Activated naive CD4-positive, alpha-beta T cell treated with anti-CD3 and anti-CD28 coated beads, Interleukin-2, amount 50 U/mL, for 72 hours (primary cell): ENCODE measurements at regions not wholly inside any gene's neighbourhood (a gene's known extent, or its start where the extent isn't known, plus 50 kb on each side); places are given as distances from the start of the nearest gene placed in this dataset.

Source experiments
- ATAC-seq, 2 donors: fragments of 150-1000 bp; cut with Tn5 transposase; 2 replicates each; pipeline ENCODE4 v1.10.0; 2021; ENCODE audit warnings: mild to moderate bottlenecking in 2 of 2, moderate library complexity in 2 of 2
- DNase-seq, 2 donors: peaks; one replicate each; pipeline ENCODE4 v3.0.0; 2021 to 2022; ENCODE audit warnings: low spot score in 2 of 2
- H3K27ac Mint-ChIP-seq, 2 donors: one replicate each; pipeline ENCODE4 v1.8.0; 2022; ENCODE audit warnings: mild to moderate bottlenecking in 2 of 2, mixed read lengths in 2 of 2
- H3K36me3 Mint-ChIP-seq, 2 donors: one replicate each; pipeline ENCODE4 v1.8.0; 2022; ENCODE audit warnings: mixed read lengths in 2 of 2
- H3K9me3 Mint-ChIP-seq, 2 donors: one replicate each; pipeline ENCODE4 v1.8.0; 2022; ENCODE audit warnings: mixed read lengths in 2 of 2

GRCh38 chr3:194279101-194279500, 72.0 kb downstream of the CPN2 start:
- no peak overlapping the region for H3K27ac Mint-ChIP-seq
- DNase-seq (no peak), ATAC-seq (no peak)
- H3K36me3 Mint-ChIP-seq = no peaks in the 10 kb centered on the region
- H3K9me3 Mint-ChIP-seq = no peaks in the 10 kb centered on the region

GRCh38 chr3:194279701-194280360, 71.3 kb downstream of the CPN2 start:
- Mint-ChIP-seq H3K36me3 (no peaks in the 10 kb centered on the region), H3K27ac (no peak overlapping the region), H3K9me3 (no peaks in the 10 kb centered on the region)
- DNase-seq (peak in 1 of 2 donors; percentile 25), ATAC-seq (no peak)

DNA sequence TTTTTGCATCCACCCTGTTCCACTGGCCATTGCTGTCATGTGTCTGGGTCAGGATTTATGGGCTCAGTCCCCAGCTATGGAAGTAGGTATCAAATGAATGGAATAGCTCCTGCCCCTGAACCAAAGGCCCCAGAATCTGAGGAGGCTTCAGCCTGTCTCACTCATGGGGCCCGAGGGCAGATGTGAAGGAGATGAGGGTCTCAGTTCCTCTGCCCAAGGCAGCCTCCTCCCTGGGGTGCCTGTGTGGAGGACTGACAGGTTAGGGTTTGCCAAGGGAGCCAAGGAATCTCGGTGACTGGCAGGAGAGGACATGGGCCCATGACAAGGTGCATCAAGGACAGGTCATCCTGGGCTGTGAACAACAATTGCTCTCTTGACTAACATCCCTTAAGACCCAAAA, 70.4 kb downstream of the CPN2 start:
- H3K27ac Mint-ChIP-seq = no peak overlapping the region
- DNase-seq (no peak), ATAC-seq (no peak)
- H3K36me3 Mint-ChIP-seq = no peaks in the 10 kb centered on the region
- no peaks in the 10 kb centered on the region for H3K9me3 Mint-ChIP-seq

DNA sequence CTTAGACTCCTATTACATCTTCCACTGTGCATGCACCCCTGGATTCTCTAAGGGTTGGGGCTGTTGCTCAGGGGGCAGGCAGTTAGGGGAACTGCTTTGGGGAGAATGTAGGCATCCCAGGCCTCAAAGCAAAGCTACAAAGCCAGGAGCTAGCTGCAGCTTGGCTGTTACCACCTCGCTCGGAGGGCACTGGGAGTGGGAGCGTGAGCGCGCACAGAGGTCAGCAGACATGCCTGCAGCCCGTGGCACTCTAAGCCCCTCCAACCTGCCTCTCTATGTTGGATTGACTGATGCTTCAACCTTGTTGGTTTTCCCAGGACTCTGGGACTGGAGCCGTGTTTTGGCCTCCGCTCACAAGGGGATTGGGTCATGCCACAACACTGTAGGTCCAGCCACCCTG, 69.8 kb downstream of the CPN2 start:
- no peak overlapping the region for H3K27ac Mint-ChIP-seq
- no peaks in the 10 kb centered on the region for H3K36me3 Mint-ChIP-seq
- no peak for ATAC-seq
- no peaks in the 10 kb centered on the region for H3K9me3 Mint-ChIP-seq
- DNase-seq = peak in 1 of 2 donors; percentile 23

DNA sequence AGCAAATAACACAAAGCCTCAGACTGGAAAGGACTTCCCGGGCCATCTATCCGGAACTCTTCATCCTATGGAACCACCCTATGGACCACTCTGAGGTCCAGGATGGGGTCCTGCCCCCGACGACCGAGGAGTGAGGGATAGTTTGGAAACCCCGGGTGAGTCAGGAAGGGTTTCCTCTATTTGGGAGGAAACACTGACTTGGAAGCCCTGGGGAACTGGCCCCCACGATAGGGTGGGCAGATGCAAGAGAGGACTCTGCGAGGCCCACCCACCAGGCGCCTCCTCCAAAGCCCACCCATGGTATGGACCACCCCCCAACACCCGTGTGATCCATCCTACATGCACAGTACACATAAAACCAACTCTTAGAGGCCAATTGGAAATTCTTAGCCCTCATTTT, 69.4 kb downstream of the CPN2 start:
- no peaks in the 10 kb centered on the region for H3K36me3 Mint-ChIP-seq
- DNase-seq (no peak), ATAC-seq (no peak)
- H3K27ac Mint-ChIP-seq = no peak overlapping the region
- H3K9me3 Mint-ChIP-seq = no peaks in the 10 kb centered on the region

- DNase-seq = no peak
- Mint-ChIP-seq H3K36me3 (no peaks in the 10 kb centered on the region), H3K27ac (no peak overlapping the region), H3K9me3 (no peaks in the 10 kb centered on the region)
- no peak for ATAC-seq
These were observed 68.5 kb downstream of the CPN2 start for GRCh38 chr3:194282436-194283122.

GRCh38 chr3:194283221-194284006, 67.7 kb downstream of the CPN2 start:
- Mint-ChIP-seq H3K27ac (no peak overlapping the region), H3K36me3 (no peaks in the 10 kb centered on the region), H3K9me3 (no peaks in the 10 kb centered on the region)
- peak in 1 of 2 donors; percentile 20 for DNase-seq
- no peak for ATAC-seq

GRCh38 chr3:194284351-194284750, 66.8 kb downstream of the CPN2 start:
- Mint-ChIP-seq H3K9me3 (no peaks in the 10 kb centered on the region), H3K27ac (no peak overlapping the region), H3K36me3 (no peaks in the 10 kb centered on the region)
- peak in 1 of 2 donors; percentile 23 for DNase-seq
- no peak for ATAC-seq

DNA sequence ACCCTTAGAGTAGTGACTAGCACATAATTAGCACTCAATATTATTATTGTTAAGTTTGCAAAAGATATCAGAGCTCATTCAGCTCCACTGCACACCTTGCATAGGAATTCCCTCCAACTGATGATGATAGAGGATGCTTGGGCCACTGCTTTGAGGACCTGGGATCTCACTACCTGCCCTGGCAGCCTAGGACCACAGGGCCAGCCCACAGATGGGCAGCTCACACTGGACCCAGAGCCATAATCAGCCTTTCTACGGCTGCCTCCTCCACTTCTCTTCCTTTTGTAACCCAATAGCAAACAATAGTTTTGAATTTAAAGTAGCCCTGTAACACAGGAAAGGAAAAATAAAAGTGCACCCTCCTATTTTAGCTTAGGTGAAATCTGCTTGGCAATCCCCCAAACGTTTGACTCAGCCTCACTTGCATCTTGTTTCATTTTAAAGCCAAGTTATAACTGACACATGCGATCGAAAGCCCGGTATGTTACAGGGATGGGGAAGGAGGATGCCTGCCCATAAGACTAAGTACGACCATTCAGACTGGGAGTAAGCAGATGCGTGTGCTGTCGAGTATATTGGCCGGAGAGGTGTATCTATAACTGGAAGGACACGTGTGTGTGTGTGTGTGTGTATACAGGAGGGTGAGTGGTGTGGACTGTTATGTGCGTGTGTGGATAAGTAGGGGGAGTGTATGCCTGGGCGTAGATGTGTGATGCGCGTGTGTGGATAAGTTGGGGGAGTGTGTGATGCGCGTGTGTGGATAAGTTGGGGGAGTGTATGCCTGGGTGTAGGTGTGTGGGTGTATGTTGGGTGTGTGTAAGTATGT, 65.9 kb downstream of the CPN2 start:
- Mint-ChIP-seq H3K27ac (no peak overlapping the region), H3K9me3 (no peaks in the 10 kb centered on the region), H3K36me3 (no peaks in the 10 kb centered on the region)
- ATAC-seq (no peak), DNase-seq (peak in 1 of 2 donors; percentile 7)

DNA sequence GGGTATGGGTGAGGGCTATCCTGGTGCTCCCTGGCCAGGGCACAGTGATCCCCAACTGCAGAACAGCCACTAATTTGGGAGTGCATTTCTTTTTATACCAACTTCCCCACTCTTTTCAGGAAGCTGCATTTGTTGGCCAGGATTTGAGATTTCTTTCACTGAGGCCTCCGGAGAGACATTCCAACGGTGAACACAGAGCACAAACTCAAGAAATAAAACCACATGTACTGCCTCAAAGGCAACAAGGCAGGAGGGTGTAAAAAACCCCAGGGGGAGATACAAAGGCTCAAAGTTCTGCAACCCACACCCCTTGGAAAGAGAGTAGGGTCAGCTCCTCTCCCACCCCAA, 65.3 kb downstream of the CPN2 start:
- no peak for ATAC-seq
- no peak overlapping the region for H3K27ac Mint-ChIP-seq

GRCh38 chr3:194286375-194287146, 64.6 kb downstream of the CPN2 start:
- no peak for ATAC-seq
- DNase-seq = peak in 1 of 2 donors; percentile 23
- no peaks in the 10 kb centered on the region for H3K9me3 Mint-ChIP-seq
- no peak overlapping the region for H3K27ac Mint-ChIP-seq
- H3K36me3 Mint-ChIP-seq = no peaks in the 10 kb centered on the region

More for the DNA sequence above, 65.3 kb downstream of the CPN2 start:
- DNase-seq = no peak
- no peaks in the 10 kb centered on the region for H3K36me3 Mint-ChIP-seq
- no peaks in the 10 kb centered on the region for H3K9me3 Mint-ChIP-seq

GRCh38 chr3:194287374-194287773, 63.8 kb downstream of the CPN2 start:
- Mint-ChIP-seq H3K9me3 (no peaks in the 10 kb centered on the region), H3K27ac (no peak overlapping the region), H3K36me3 (no peaks in the 10 kb centered on the region)
- DNase-seq (peak in 1 of 2 donors; percentile 33), ATAC-seq (no peak)

DNA sequence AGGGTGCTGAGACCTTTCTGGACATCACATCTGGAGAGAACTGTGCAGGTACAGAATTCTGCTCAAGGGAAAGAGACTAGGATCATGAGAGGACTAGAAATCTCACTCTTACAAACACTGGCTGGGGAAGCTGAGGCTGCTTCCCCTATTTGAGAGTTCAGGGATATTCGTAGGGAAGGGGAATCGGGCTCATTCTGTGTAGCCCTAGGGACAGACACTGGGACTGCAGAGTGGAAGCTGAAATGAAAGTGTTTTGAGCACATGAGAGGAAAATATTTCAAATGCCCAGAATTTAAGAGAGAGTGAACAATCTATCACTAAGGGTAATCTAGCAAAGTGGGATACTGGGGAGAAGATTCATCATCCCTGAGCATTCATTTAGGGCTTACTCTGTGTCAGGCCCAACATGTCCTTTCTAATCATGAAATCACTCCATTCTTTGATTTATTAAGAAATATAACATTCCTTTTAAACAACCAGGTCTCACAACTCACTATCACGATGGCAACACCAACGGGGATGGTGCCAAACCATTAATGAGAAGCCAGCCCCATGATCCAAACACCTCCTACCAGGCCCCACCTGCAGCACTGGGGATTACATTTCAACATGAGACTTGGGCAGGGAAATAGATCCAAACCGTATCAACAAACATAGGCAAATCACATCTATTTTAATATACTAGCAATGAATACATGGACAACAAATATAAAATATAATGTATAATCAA, 63.0 kb downstream of the CPN2 start:
- ATAC-seq (no peak), DNase-seq (no peak)
- Mint-ChIP-seq H3K27ac (no peak overlapping the region), H3K36me3 (no peaks in the 10 kb centered on the region), H3K9me3 (no peaks in the 10 kb centered on the region)
